H9 (cell line): ENCODE measurements at regions not wholly inside any gene's neighbourhood (a gene's known extent, or its start where the extent isn't known, plus 50 kb on each side); places are given as distances from the start of the nearest gene placed in this dataset.

Source experiments
- DNase-seq: peaks from one replicate; pipeline ENCODE4 v3.0.0-alpha.2; 2017
- H2AFZ ChIP-seq: one replicate; pipeline ENCODE4 v1.6.1; 2013; ENCODE audit warnings: mild to moderate bottlenecking, low read length, control low read depth, moderate library complexity
- H2AK5ac ChIP-seq: 2 replicates; pipeline ENCODE4 v1.6.1; 2013; ENCODE audit warnings: low read length, control low read depth, mixed read lengths; ENCODE audit not compliant: insufficient read length
- H2BK120ac ChIP-seq: one replicate; pipeline ENCODE4 v1.6.1; 2013; ENCODE audit warnings: low read depth, mild to moderate bottlenecking, low read length, control low read depth, inconsistent platforms; ENCODE audit not compliant: poor library complexity, severe bottlenecking
- H2BK12ac ChIP-seq: 2 replicates; pipeline ENCODE4 v1.6.1; 2013; ENCODE audit warnings: low read length, control low read depth, mixed read lengths, low read depth; ENCODE audit not compliant: insufficient read length
- H2BK15ac ChIP-seq: 2 replicates; pipeline ENCODE4 v1.6.1; 2013; ENCODE audit warnings: low read depth, low read length, control low read depth
- H2BK20ac ChIP-seq: one replicate; pipeline ENCODE4 v1.6.1; 2013; ENCODE audit warnings: low read depth, mild to moderate bottlenecking, low read length, control low read depth, inconsistent platforms; ENCODE audit not compliant: poor library complexity, severe bottlenecking
- H2BK5ac ChIP-seq: 2 replicates; pipeline ENCODE4 v1.6.1; 2013; ENCODE audit warnings: low read length, control low read depth, mixed read lengths; ENCODE audit not compliant: insufficient read length
- H3K14ac ChIP-seq: 2 replicates; pipeline ENCODE4 v1.6.1; 2013; ENCODE audit warnings: low read length, control low read depth; ENCODE audit not compliant: insufficient read depth
- H3K18ac ChIP-seq: 2 replicates; pipeline ENCODE4 v1.6.1; 2013; ENCODE audit warnings: low read depth, mild to moderate bottlenecking, mixed read lengths, low read length, control low read depth; ENCODE audit not compliant: insufficient read length
- H3K23ac ChIP-seq: 2 replicates; pipeline ENCODE4 v1.6.1; 2013; ENCODE audit warnings: low read length, control low read depth, mixed read lengths, low read depth; ENCODE audit not compliant: insufficient read length
- H3K23me2 ChIP-seq: 2 replicates; pipeline ENCODE4 v1.6.1; 2013; ENCODE audit warnings: low read depth, mild to moderate bottlenecking, mixed read lengths, low read length, control low read depth; ENCODE audit not compliant: insufficient read length, poor library complexity, severe bottlenecking
- H3K27ac ChIP-seq: 2 replicates; pipeline ENCODE4 v1.5.1; 2013; ENCODE audit warnings: low read length, control low read depth, mixed read lengths, low read depth; ENCODE audit not compliant: insufficient read length
- H3K27me3 ChIP-seq: 2 replicates; pipeline ENCODE4 v1.6.1; 2013; ENCODE audit warnings: low read length, control low read depth, inconsistent platforms; ENCODE audit not compliant: insufficient read depth
- H3K4ac ChIP-seq: 2 replicates; pipeline ENCODE4 v1.6.1; 2013; ENCODE audit warnings: low read depth, mild to moderate bottlenecking, control low read depth, inconsistent platforms, low read length, moderate library complexity
- H3K4me1 ChIP-seq: 2 replicates; pipeline ENCODE4 v1.6.1; 2013; ENCODE audit warnings: low read length, control low read depth, inconsistent platforms; ENCODE audit not compliant: insufficient read depth
- H3K4me2 ChIP-seq: 2 replicates; pipeline ENCODE4 v1.6.1; 2013; ENCODE audit warnings: low read length, control low read depth, mixed read lengths; ENCODE audit not compliant: insufficient read length, insufficient read depth
- H3K56ac ChIP-seq: 2 replicates; pipeline ENCODE4 v1.6.1; 2013; ENCODE audit warnings: low read depth, mild to moderate bottlenecking, mixed read lengths, low read length, control low read depth; ENCODE audit not compliant: insufficient read length
- H3K79me1 ChIP-seq: 2 replicates; pipeline ENCODE4 v1.6.1; 2013; ENCODE audit warnings: low read depth, mild to moderate bottlenecking, moderate library complexity, low read length, control low read depth, inconsistent platforms; ENCODE audit not compliant: insufficient read depth, poor library complexity, severe bottlenecking
- H3K79me2 ChIP-seq: 2 replicates; pipeline ENCODE4 v1.6.1; 2013; ENCODE audit warnings: low read length, control low read depth, inconsistent platforms; ENCODE audit not compliant: insufficient read depth
- H3K9ac ChIP-seq: 2 replicates; pipeline ENCODE4 v1.6.1; 2013; ENCODE audit warnings: low read length, control low read depth, mixed read lengths; ENCODE audit not compliant: insufficient read length; ENCODE audit errors: extremely low read depth
- H3K9me3 ChIP-seq: one replicate; pipeline ENCODE4 v1.6.1; 2013; ENCODE audit warnings: low read depth, low read length, inconsistent platforms; ENCODE audit not compliant: control insufficient read depth
- H3T11ph ChIP-seq: one replicate; pipeline ENCODE4 v1.6.1; 2013; ENCODE audit warnings: mild to moderate bottlenecking, low read length, control low read depth, inconsistent platforms
- H4K20me1 ChIP-seq: one replicate; pipeline ENCODE4 v1.6.1; 2013; ENCODE audit not compliant: control insufficient read depth, insufficient read length, insufficient read depth
- H4K5ac ChIP-seq: 2 replicates; pipeline ENCODE4 v1.6.1; 2013; ENCODE audit warnings: low read depth, mild to moderate bottlenecking, mixed read lengths, low read length, control low read depth; ENCODE audit not compliant: insufficient read length
- H4K8ac ChIP-seq: replicated peaks from 2 replicates; pipeline ENCODE4 v1.6.1; 2013; ENCODE audit warnings: low read length, control low read depth, mixed read lengths, low read depth; ENCODE audit not compliant: insufficient read length
- H4K91ac ChIP-seq: 2 replicates; pipeline ENCODE4 v1.6.1; 2013; ENCODE audit warnings: low read depth, mild to moderate bottlenecking, moderate library complexity, mixed read lengths, low read length, control low read depth; ENCODE audit not compliant: insufficient read length
- H3K27ac Mint-ChIP-seq, 3 experiments: 2 replicates in 2 of 3; 3 replicates in 1 of 3; pipeline ENCODE4 v1.8.0; 2020 to 2021; ENCODE audit warnings: mixed read lengths in 3 of 3, mild to moderate bottlenecking in 1 of 3, moderate library complexity in 1 of 3
- H3K27me3 Mint-ChIP-seq: 2 replicates; pipeline ENCODE4 v1.8.0; 2021; ENCODE audit warnings: low read depth, mild to moderate bottlenecking, moderate library complexity, mixed read lengths
- H3K36me3 Mint-ChIP-seq, 3 experiments: 2 replicates in 2 of 3; 3 replicates in 1 of 3; pipeline ENCODE4 v1.8.0; 2020 to 2021; ENCODE audit warnings: low read depth in 3 of 3, mixed read lengths in 3 of 3; ENCODE audit not compliant: insufficient read depth in 1 of 3
- H3K4me1 Mint-ChIP-seq, 2 experiments: 2 replicates each; pipeline ENCODE4 v1.8.0; 2020; ENCODE audit warnings: mixed read lengths in 2 of 2
- H3K4me3 Mint-ChIP-seq, 2 experiments: 2 replicates in 1 of 2; 3 replicates in 1 of 2; pipeline ENCODE4 v1.8.0; 2020 to 2021; ENCODE audit warnings: mild to moderate bottlenecking in 2 of 2, mixed read lengths in 2 of 2, moderate library complexity in 1 of 2
- H3K9me3 Mint-ChIP-seq, 2 experiments: 2 replicates in 1 of 2; 3 replicates in 1 of 2; pipeline ENCODE4 v1.8.0; 2020; ENCODE audit warnings: mild to moderate bottlenecking in 2 of 2, mixed read lengths in 2 of 2, moderate library complexity in 1 of 2
- WGBS: extraction: QIAGEN DNeasy Blood & Tissue Kit; methylation state at CpG from one replicate; pipeline ENCODE4 v1.1.7; 2013; ENCODE audit warnings: missing lambda C conversion rate, low lambda C conversion rate, mixed read lengths; ENCODE audit not compliant: insufficient read length; ENCODE audit errors: extremely low coverage; 5-methylcytosine and 5-hydroxymethylcytosine counted together
- TF ChIP-seq, protein P1 (sequence below): fragments of 200-600 bp; sonication (generic); conservative IDR thresholded peaks from 3 replicates; pipeline ENCODE4 v1.8.0; 2021; ENCODE audit warnings: antibody characterized with exemption, mild to moderate bottlenecking

GRCh38 chr1:229023651-229024300 lies 247.1 kb upstream of the RAB4A start:
- H3K18ac ChIP-seq: no peak overlapping the region
- no peak overlapping the region for H2BK20ac ChIP-seq
- no peak overlapping the region for H4K8ac ChIP-seq
- no peak overlapping the region for H2BK15ac ChIP-seq
- no peak overlapping the region for H4K5ac ChIP-seq
- Mint-ChIP-seq H3K9me3 (no peaks in the 10 kb centered on the region), H3K36me3 (no peaks in the 10 kb centered on the region), H3K4me1 (peaks cover 40 to 46% of the 10 kb centered on the region in 2 experiments), H3K4me3 (no peak overlapping the region), H3K27ac (no peak overlapping the region), H3K27me3 (peaks cover 69% of the 10 kb centered on the region)
- H3K23ac ChIP-seq: no peak overlapping the region
- no CpG with 5 or more reads among the region's 11 CpGs for WGBS
- H2BK120ac ChIP-seq: no peak overlapping the region
- H3K79me1 ChIP-seq: no peaks in the 10 kb centered on the region
- no peak for DNase-seq
- H2BK12ac ChIP-seq: no peak overlapping the region
- no peak overlapping the region for H3K4me2 ChIP-seq
- no peaks in the 10 kb centered on the region for H3K79me2 ChIP-seq
- no peak overlapping the region for H2AK5ac ChIP-seq
- no peak overlapping the region for H2AFZ ChIP-seq
- H2BK5ac ChIP-seq: no peak overlapping the region
- TF ChIP-seq, protein P1, sequence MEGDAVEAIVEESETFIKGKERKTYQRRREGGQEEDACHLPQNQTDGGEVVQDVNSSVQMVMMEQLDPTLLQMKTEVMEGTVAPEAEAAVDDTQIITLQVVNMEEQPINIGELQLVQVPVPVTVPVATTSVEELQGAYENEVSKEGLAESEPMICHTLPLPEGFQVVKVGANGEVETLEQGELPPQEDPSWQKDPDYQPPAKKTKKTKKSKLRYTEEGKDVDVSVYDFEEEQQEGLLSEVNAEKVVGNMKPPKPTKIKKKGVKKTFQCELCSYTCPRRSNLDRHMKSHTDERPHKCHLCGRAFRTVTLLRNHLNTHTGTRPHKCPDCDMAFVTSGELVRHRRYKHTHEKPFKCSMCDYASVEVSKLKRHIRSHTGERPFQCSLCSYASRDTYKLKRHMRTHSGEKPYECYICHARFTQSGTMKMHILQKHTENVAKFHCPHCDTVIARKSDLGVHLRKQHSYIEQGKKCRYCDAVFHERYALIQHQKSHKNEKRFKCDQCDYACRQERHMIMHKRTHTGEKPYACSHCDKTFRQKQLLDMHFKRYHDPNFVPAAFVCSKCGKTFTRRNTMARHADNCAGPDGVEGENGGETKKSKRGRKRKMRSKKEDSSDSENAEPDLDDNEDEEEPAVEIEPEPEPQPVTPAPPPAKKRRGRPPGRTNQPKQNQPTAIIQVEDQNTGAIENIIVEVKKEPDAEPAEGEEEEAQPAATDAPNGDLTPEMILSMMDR: no peak
- no peak overlapping the region for H3K14ac ChIP-seq
- H3K4me1 ChIP-seq: peaks cover 4% of the 10 kb centered on the region; the same call in 1 of the 2 replicates
- no peaks in the 10 kb centered on the region for H3K27me3 ChIP-seq
- no peak overlapping the region for H3K9ac ChIP-seq
- no peak overlapping the region for H3K56ac ChIP-seq
- no peak overlapping the region for H3K27ac ChIP-seq
- H4K91ac ChIP-seq: no peak overlapping the region
- H3K4ac ChIP-seq: no peak overlapping the region
- H3K23me2 ChIP-seq: no peaks in the 10 kb centered on the region
- H3T11ph ChIP-seq: no peak overlapping the region
- H4K20me1 ChIP-seq: no peaks in the 10 kb centered on the region
- H3K9me3 ChIP-seq: no peaks in the 10 kb centered on the region
